ENCODE measurements at regions not wholly inside any gene's neighbourhood (a gene's known extent, or its start where the extent isn't known, plus 50 kb on each side); places are given as distances from the start of the nearest gene placed in this dataset.

DNA sequence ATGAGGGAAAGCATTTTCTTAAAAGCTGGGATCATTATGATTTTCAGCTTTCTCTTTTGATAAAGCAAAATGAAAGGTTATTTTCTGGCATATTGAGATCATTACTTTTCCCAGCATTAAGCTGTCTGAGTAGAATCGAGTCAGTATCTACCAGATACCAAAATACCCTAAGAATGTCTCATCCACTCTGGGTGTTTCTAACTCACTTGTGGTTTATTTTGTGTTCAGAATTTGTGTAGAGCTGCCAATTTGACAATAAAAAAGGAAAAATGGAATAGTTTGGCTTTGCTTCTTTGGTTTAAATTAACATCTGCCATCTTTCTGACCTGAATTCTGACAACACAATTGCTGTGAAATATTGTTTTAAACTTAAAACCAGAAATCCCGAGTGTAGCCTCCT lies 438.7 kb upstream of the ARGLU1 start:
- TF ChIP-seq, protein P1, sequence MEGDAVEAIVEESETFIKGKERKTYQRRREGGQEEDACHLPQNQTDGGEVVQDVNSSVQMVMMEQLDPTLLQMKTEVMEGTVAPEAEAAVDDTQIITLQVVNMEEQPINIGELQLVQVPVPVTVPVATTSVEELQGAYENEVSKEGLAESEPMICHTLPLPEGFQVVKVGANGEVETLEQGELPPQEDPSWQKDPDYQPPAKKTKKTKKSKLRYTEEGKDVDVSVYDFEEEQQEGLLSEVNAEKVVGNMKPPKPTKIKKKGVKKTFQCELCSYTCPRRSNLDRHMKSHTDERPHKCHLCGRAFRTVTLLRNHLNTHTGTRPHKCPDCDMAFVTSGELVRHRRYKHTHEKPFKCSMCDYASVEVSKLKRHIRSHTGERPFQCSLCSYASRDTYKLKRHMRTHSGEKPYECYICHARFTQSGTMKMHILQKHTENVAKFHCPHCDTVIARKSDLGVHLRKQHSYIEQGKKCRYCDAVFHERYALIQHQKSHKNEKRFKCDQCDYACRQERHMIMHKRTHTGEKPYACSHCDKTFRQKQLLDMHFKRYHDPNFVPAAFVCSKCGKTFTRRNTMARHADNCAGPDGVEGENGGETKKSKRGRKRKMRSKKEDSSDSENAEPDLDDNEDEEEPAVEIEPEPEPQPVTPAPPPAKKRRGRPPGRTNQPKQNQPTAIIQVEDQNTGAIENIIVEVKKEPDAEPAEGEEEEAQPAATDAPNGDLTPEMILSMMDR (conservative IDR thresholded peaks at IDR 0.05; ENCODE audit: control insufficient read depth, insufficient read depth, low read depth, low read length) = no peak
- DNase-seq (ENCODE audit: low read depth) = no peak
- no peak overlapping the region for H3K4me3 ChIP-seq (ENCODE audit: control insufficient read depth, low read depth, low read length)

DNA sequence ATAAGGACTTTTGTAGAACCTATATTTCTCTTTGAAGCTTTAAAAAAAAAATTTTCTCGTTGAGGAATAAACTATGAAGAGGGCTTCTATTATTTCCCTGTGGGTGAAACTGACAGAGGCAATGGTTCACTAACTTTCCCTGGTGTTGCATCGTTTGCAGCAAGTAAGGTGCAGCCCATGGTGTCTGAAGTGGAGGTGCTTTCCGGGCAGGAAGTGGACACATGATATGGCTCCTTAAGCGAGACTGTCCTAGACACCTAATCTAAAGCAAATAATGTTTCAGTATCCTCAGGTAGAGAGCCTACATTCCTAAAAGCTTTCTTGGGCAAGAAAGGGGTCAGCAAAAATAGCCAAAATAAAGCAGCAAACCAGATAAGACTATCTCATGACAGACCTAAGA lies 437.6 kb upstream of the ARGLU1 start:
- no peak for DNase-seq (ENCODE audit: low read depth)
- TF ChIP-seq, protein P1 (conservative IDR thresholded peaks at IDR 0.05; ENCODE audit: control insufficient read depth, insufficient read depth, low read depth, low read length) = no peak
- no peak overlapping the region for H3K4me3 ChIP-seq (ENCODE audit: control insufficient read depth, low read depth, low read length)

DNA sequence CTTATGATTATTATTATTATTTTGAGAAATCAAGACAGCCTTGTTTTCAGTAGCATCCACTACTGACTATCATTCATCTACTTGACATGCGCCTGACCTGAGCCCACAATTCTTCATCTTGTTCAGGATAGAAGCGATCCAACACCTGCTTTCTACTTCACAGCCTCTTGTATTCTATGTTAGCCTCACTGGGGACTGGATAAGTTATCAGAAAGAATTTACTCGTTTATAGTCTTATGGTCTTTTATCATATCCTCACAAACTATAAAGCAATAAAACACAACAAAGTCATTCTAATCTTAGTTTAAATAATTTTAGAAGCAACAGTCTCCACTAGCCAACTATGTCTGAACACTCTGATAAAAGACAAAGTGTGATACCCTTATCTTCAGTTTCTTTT lies 436.0 kb upstream of the ARGLU1 start:
- no peak overlapping the region for H3K4me3 ChIP-seq (ENCODE audit: control insufficient read depth, low read depth, low read length)
- TF ChIP-seq, protein P1 (conservative IDR thresholded peaks at IDR 0.05; ENCODE audit: control insufficient read depth, insufficient read depth, low read depth, low read length) = no peak
- DNase-seq (ENCODE audit: low read depth) = no peak

DNA sequence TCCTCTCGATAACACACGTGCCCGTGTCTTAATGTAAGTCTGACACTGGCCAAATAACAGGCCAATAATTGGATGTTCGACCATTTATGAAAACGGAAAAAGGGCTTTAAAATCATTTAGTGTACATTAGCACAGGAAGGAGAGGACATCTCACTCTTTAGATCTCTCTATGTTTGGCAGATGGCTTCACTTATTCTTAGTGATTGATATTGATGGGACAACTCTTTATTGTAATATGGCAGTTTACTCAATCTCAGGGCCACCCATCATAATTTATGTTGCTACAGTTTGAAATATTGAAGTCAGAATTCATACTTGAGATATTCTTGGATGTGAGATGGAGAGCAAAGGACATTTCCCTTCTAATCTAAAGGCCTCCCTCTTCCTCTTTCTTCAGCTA lies 430.7 kb upstream of the ARGLU1 start:
- H3K4me3 ChIP-seq (ENCODE audit: control insufficient read depth, low read depth, low read length) = no peak overlapping the region
- DNase-seq (ENCODE audit: low read depth) = no peak
- TF ChIP-seq, protein P1 (conservative IDR thresholded peaks at IDR 0.05; ENCODE audit: control insufficient read depth, insufficient read depth, low read depth, low read length) = no peak

- H3K4me3 ChIP-seq (ENCODE audit: control insufficient read depth, low read depth, low read length) = no peak overlapping the region
- TF ChIP-seq, protein P1 (conservative IDR thresholded peaks at IDR 0.05; ENCODE audit: control insufficient read depth, insufficient read depth, low read depth, low read length) = no peak
- no peak for DNase-seq (ENCODE audit: low read depth)
These were observed 429.8 kb upstream of the ARGLU1 start for GRCh38 chr13:106997696-106998095.

- no peak for DNase-seq (ENCODE audit: low read depth)
- H3K4me3 ChIP-seq (ENCODE audit: control insufficient read depth, low read depth, low read length) = no peak overlapping the region
- TF ChIP-seq, protein P1 (conservative IDR thresholded peaks at IDR 0.05; ENCODE audit: control insufficient read depth, insufficient read depth, low read depth, low read length) = no peak
These were observed 429.1 kb upstream of the ARGLU1 start for GRCh38 chr13:106996867-106997618.

All from fibroblast of mammary gland (primary cell).